HG02571 (cell line): ENCODE measurements at regions not wholly inside any gene's neighbourhood (a gene's known extent, or its start where the extent isn't known, plus 50 kb on each side); places are given as distances from the start of the nearest gene placed in this dataset.

ENCODE experiments used
- ATAC-seq: cut with Tn5 transposase; IDR thresholded peaks from one replicate; pipeline ENCODE4 v1.9.1; 2021; ENCODE audit warnings: mild to moderate bottlenecking, moderate library complexity; ENCODE audit not compliant: unreplicated experiment

DNA sequence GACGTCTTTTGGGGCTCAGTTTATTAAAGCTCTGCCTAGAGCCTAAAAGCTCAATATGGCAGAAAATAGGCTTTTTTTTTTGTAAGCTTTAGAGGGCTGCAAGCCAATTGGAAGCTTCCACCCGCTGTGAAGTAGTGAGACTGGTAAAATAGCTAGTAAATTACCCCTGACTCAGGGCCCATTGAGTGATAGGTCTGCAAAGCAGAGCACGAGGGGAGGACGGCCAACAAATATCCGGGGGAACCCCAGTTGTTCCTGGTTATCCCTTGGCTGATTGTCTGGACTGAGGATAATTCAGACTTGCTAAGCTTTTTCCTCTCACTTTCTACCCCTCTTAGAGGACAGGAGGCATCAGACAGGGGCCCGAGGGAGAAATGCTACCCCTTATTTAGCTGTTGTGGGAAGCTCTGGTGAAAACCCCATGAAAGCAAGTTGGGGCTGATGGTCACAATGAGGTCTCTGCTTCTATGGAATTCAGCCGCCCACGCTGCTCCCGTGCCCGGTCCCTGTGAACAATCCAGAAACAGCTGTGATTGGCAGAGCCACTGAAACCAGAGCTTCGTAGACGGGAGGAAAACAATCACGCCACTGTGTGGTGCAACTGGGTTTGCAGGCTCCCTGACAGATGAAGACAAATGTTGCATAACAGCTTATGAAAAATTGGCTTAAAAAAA lies 141.9 kb upstream of the LGALSL start:
- ATAC-seq, result no peak

GRCh38 chr2:64312622-64313397 lies 141.2 kb upstream of the LGALSL start:
- ATAC-seq, result no peak

DNA sequence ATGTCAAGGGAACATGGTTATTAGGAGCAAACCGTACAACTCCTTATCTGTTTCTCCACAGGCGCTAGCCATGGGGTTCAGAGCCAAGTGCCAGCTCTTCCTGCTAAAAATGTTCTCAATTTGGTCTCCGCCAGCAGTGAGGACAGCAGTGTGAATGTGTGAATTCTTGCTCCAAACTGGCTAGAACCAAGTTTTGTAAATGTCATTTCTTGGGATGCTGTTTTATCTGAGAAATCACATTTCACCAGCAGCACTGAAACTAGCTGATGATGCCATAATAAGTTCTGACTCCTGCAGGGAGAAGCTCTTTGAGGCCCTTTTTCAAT lies 140.6 kb upstream of the LGALSL start:
- no peak for ATAC-seq

DNA sequence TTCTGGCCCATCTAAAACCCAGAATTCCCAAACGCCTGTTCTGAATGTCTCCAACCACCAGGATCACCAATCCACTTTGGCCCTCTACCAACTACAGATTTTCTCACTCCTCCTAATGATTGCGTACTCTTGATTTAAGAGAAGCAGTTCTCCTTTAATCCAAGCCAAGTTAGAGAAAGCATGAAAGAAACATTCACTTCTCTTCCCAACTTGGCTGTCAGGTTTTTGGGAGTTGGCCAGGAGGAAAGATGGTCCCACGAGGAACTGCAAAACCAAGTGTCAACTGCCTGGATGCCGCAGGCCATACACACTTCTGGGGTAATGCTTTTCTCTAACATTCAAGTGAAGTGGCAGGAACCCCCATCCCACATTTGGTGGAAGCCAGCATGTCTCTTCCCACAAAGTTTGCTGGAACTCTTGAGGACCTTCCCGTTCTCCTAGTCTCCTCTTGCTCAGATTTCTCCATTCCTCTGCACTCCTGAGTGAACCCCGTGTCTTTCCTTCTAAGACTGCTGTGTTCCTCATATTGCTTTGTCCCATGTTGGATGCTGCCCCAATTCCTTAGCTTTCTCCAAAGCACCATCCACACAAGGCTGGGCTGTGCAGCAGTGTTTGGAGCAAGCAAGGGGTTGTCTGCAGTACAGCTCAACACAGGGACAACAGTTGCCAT lies 138.5 kb upstream of the LGALSL start:
- ATAC-seq, result no peak

DNA sequence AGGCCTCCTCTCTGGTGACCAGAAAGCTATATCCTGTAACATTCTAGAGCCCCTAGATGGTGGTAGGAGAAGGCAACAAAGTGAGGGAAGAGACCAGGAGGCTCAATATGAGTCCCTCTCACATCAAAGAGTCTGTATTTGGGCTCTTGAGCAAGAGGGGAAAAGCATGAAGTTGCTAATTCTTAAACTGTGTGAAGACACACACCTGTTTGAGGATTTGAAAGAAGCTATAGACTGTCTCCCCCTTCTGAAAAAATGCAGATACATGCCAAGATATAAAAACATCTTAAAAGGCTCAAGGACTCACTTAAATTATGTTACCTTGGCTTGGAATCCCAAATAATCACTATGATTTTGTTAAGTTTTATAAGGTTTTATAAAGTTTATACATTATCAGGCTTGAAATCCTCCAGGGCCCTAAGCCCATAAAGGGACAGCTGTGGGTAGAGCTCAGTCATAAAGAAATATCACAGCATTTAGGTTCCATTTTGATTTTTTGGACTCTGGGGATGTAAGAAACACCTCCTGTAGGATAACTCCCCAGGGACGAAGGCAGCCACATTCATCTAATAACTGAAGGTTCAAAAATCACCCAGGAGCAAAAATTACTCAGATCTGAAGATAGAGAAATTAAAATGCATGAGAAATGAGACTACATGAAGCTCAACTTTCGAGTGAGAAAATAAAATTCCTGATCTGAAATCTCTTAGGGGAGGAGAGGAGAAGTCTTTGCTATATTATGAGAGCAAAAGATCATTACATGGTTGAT lies 136.1 kb upstream of the LGALSL start:
- no peak for ATAC-seq

DNA sequence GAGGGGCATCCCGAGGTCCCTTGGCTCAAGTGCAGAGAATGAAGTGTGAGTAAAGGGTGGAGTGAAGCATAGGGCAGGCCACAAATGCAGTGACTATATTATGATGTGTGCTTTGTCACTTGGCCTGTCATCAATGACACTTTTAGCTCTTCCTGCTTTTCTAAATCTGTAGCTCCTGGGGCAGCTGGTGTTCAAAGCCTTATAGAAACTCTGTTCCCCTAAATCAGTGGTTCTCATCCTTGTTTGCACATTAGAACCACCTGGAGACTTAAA lies 135.6 kb upstream of the LGALSL start:
- no peak for ATAC-seq

- no peak for ATAC-seq
Observed at GRCh38 chr2:64319896-64320295, 134.1 kb upstream of the LGALSL start.

GRCh38 chr2:64322433-64322832 lies 131.5 kb upstream of the LGALSL start:
- no peak for ATAC-seq

DNA sequence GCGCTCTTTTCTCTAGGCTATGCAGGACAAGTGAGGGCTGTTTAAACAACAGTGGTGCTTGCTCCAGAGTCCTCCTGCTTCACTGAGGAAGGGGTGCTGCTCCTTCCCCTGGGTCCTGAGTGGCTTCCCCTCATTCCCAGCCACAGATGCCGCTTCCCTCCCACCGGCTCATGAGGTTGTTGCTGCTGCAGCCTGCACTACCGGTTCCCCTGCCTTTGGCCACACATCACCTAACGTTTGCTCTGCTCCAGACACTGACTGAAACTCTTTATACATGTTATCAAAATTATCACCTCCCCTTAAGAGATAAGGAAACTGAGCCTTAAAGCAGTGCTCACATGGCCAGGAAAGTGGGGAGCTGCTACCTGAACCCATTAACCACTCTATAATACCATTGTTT lies 130.8 kb upstream of the LGALSL start:
- no peak for ATAC-seq

DNA sequence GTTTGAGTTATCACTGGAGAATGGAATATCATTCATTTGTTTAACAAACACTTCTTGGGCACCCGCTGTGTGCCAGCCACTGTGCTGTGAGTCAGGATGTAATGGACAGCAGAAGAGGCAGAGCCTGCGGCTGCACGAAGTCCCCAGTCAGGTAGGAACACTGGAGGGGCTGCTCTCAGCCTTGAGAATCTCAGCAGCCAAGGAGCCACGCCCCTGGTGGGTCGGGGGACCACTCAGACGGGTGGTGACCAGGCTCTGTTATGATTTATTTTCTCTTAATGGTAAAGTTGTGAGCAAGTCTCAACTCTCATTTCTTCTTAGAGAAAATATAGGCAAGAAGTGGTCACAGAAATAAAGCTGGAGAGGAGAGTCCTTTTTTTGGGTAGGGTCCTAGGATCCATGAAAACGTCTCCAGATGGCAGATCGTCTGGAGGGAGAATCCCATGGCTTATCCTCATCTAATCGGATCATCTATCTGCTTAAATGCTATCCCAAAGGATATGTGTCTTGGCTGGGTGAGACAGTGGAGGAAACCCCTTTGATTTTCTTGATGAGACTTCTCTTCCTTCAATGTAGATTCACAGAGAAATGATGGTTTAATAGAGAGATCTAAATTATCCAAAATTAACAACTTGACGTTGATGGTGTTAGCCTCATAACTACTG lies 129.1 kb upstream of the LGALSL start:
- no peak for ATAC-seq

DNA sequence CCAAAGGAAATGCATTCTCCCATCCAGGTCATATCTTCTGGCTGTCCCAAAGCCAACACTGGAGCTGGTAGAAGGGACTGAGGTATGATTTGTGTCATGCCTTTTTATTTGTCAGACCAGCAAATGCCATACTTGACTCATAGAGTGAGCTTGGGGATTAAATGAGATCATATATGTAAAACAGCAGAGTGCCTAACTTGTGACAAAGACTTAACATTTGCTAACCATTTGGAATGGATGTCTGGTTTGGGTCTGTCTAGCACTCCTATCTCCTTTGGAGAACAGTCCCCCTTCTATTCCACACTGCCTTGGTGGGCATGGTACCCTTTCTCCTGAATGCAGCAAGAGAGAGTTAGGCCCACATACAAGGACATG lies 128.5 kb upstream of the LGALSL start:
- ATAC-seq, result no peak

DNA sequence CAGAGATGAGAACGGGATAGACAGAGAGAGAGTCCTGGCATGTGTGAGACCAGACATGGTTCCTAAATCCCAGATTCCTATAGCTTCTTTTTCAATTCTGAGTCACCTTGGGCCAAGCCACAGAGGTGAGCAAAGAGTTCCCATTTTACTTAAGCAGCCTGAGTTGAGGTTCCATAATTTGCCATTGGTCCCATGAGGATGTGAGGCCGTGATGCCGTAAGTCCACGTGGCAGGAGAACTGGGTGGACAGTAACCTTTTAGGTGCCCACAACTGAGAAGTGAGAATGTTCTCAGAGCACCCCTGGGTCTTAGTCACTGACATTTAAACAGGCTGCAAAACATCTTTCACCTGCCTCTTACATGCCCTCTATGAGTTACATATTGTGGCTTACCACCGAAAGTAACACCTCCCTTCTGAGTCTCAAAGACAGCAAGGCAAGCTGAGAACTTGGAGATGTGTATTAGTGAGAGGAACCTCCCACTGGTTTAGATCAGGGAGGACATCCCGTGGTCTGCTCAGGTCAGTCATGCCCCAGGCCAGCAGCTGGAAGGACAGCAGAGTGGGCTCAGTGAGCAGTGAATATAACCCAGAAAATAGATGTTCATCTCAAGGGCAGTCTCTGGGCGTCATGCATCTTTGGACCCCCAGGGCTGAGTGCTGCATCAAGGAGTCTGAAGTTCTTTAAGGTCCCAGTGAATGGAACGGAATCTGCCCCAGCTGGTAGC lies 127.9 kb upstream of the LGALSL start:
- ATAC-seq, result peak; percentile 81

DNA sequence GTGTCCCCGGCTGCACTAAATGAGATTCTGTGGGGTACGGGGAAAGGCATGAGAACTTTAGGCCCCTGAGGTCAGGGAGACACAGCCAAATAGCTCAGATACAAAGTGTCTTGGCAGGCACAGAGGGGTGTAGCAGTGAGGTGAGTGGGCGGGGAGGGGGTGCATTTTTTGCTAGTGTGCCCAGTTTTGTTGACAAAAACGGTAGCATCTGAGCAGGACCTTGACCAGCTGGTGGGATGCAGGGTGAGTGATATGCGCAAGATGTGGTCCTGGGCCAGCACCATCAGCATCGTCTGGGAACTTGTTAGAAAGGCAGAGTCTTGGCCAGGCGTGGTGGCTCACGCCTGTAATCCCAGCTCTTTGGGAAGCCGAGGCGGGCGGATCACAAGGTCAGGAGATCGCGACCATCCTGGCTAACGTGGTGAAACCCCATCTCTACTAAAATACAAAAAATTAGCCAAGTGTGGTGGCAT lies 127.3 kb upstream of the LGALSL start:
- no peak for ATAC-seq

DNA sequence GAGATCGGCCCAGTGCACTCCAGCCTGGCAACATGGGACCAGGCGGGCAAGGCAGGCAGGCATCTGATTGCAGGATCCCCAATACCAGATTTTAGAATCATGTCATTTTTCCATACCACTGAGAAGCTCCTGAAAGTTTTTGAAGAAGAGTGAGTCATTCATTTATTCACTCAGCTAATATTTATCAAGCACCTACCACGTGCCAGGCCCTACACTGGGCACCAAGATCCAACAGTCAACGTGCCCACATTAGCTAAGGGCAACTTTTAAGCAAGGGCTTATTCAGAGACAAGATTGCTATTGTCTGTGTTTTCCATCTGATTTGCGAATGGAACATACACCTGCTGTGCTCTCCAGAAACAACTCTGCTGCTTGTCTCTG lies 126.8 kb upstream of the LGALSL start:
- ATAC-seq, result no peak

- ATAC-seq, result peak; percentile 28
Observed at GRCh38 chr2:64327510-64328414, 126.2 kb upstream of the LGALSL start.

GRCh38 chr2:64328415-64328722 lies 125.6 kb upstream of the LGALSL start:
- no peak for ATAC-seq

- ATAC-seq, result no peak
Observed at GRCh38 chr2:64328756-64329155, 125.2 kb upstream of the LGALSL start.

DNA sequence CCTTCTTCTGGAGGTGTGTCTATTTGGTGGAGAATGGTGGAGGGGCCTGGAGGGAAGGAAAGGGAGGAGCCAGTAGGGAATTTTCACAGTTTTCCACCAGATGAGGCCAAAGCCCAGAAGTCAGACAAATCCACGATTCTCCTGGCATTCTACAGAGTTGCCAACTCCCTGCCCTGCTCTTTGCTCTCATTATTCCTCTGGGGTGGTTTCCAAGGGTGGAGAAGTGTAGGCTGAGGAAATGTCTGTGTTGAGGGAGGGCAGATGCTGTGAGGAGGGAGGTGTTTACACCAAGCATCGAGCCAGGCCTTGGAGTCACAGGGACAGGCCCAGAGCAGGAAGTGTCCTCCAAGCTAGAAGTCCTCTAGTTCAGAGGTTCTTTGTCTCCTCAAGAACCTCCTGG lies 124.1 kb upstream of the LGALSL start:
- ATAC-seq, result no peak

DNA sequence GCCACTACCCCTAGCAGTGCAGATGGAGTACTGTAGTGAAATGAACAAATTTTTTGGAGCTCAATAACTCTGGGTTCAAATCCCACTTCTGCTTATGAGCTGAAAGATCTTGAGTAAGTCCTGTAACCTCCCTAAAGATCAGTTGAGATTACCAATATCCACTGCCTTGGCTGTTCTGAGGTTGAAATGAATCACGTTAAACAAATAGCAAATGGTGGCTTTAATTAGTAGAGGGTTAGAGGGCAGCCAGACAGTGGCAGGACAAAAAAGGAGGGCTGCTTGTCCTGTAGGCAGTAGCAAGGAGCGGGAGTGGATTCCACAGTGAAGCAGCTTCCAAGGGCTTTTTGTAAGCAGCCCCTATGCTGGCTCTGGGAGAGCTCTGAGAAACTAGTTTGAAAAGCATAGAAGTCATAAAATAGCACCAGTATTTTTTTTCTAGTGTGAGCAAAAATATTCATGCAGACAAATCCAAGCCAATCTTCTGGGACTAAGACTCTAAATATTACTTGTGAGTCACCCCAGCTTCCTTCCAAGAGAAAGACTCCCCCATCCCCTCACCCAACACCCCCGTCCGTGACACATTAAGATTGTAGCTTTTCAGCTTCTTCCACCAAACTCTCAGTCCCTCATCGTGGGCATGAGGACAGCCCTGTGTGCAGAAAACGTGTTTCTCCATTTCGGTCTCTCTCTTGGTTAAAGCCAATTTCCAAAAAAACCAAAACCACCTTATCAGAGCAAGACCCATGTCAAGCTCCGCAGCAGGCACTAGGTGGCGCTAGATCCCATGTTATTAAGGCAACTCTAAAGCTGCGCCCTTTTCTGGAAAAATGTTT lies 123.5 kb upstream of the LGALSL start:
- no peak for ATAC-seq
